GM23338 (cell line): ENCODE measurements at regions not wholly inside any gene's neighbourhood (a gene's known extent, or its start where the extent isn't known, plus 50 kb on each side); places are given as distances from the start of the nearest gene placed in this dataset.
"Not testable (repeated sequence)": the region's sequence is repeated elsewhere in the genome, so short reads cannot be mapped to it uniquely, and the experiment has no call there.

Experiments used
- CTCF ChIP-seq, 2 experiments: fragments of 200-600 bp in 1 of 2; sonication (generic) in 1 of 2; conservative IDR thresholded peaks; 2 replicates each; pipeline versions ENCODE4 v1.5.1 to v1.6.1; 2016 to 2017; ENCODE audit warnings: antibody characterized with exemption in 2 of 2, low read depth in 2 of 2, mild to moderate bottlenecking in 2 of 2, moderate library complexity in 1 of 2
- EZH2 ChIP-seq: fragments of 200-600 bp; sonication (generic); IDR thresholded peaks from one replicate; pipeline ENCODE4 v1.8.0; 2017; ENCODE audit warnings: antibody characterized with exemption, mild to moderate bottlenecking, low read depth; ENCODE audit not compliant: unreplicated experiment
- EZH2phosphoT487 ChIP-seq: fragments of 200-600 bp; sonication (generic); IDR thresholded peaks from one replicate; pipeline ENCODE4 v1.8.1; 2018; ENCODE audit warnings: antibody characterized with exemption; ENCODE audit not compliant: unreplicated experiment
- POLR2AphosphoS5 ChIP-seq: IDR thresholded peaks from 2 replicates; pipeline ENCODE4 v1.6.1; 2016; ENCODE audit warnings: antibody characterized with exemption, low read depth
- REST ChIP-seq: IDR thresholded peaks from one replicate; pipeline ENCODE4 v1.6.1; 2018; ENCODE audit warnings: antibody characterized with exemption; ENCODE audit not compliant: unreplicated experiment

DNA sequence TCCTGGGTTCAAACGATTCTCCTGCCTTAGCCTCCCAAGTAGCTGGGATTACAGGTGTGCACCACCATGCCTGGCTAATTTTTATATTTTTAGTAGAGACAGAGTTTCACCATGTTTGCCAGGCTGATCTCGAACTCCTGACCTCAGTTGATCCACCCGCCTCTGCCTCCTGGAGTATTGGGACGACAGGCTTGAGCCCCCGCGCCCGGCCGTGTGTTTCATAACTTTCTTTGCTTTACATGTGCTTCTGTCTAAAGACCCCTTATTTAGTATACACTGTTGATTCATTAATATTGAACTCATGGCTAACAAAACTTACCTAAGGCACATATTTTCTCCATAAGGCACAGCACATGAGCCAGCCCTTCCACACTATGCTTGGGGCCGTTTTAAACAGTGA is 125.6 kb upstream of the ATP10A start:
- not testable (repeated sequence) for TF ChIP-seq POLR2AphosphoS5; REST; EZH2phosphoT487; CTCF (conservative IDR thresholded peaks at IDR 0.05; ENCODE audit: low read depth in 2 of 2); EZH2
